GM12878 (cell line): ENCODE measurements at regions not wholly inside any gene's neighbourhood (a gene's known extent, or its start where the extent isn't known, plus 50 kb on each side); places are given as distances from the start of the nearest gene placed in this dataset.
"Not testable (repeated sequence)": the region's sequence is repeated elsewhere in the genome, so short reads cannot be mapped to it uniquely, and the experiment has no call there.

Experiments
- ATAC-seq: fragments of 200-7000 bp; cut with Tn5 transposase; 3 replicates; pipeline ENCODE4 v1.9.1; 2020; ENCODE audit warnings: mild to moderate bottlenecking, moderate library complexity
- BruUV-seq: library from RNA; stranded (reverse); fragments of 400-500 nt; replicated peaks from 2 replicates; lab custom pipeline; 2021; lab: Mats Ljungman, UMichigan
- CTCF ChIA-PET: fragments of 300-600 bp; sonication (Branson Sonifier 250); formaldehyde crosslinking; extraction: SDS; loops from one replicate; lab custom pipeline; 2021; ENCODE audit warnings: inconsistent platforms; lab: Yijun Ruan, JAX
- POLR2A ChIA-PET: fragments of 350-600 bp; formaldehyde crosslinking; extraction: SDS; loops from one replicate; lab custom pipeline; 2021; ENCODE audit warnings: inconsistent platforms; lab: Charles Lee
- RAD21 ChIA-PET: fragments of 300-600 bp; sonication (Branson Sonifier 250); formaldehyde crosslinking; loops from one replicate; lab custom pipeline; 2023; ENCODE audit warnings: antibody characterized with exemption; ENCODE audit not compliant: unreplicated experiment; lab: Charles Lee
- SMC1A ChIA-PET: fragments of 300-600 bp; sonication (Branson Sonifier 250); formaldehyde crosslinking; loops from one replicate; lab custom pipeline; 2023; ENCODE audit not compliant: unreplicated experiment, uncharacterized antibody; lab: Charles Lee
- DNase-seq: peaks from one replicate; pipeline ENCODE4 v3.0.0-alpha.2; 2011; ENCODE audit warnings: low read depth, low spot score
- FAIRE-seq: peaks from 3 replicates; lab custom pipeline; 2011; peaks lifted over from hg19 to GRCh38; lab: Jason Lieb, UNC
- H2AFZ ChIP-seq: 2 replicates; pipeline ENCODE4 v1.6.0; 2011; ENCODE audit warnings: low read depth, low read length, control low read depth; ENCODE audit not compliant: control insufficient read depth
- H3K27ac ChIP-seq: 2 replicates; pipeline ENCODE4 v1.5.1; 2011; ENCODE audit warnings: control low read depth; ENCODE audit not compliant: control insufficient read depth, insufficient read depth
- H3K27me3 ChIP-seq, 2 experiments: replicated peaks in 1 of 2; 2 replicates each; pipeline versions ENCODE4 v1.6.0 to v1.6.1; 2011; ENCODE audit warnings: low read length in 1 of 2; ENCODE audit not compliant: control insufficient read depth in 2 of 2, insufficient read depth in 2 of 2
- H3K36me3 ChIP-seq, 2 experiments: 2 replicates each; pipeline ENCODE4 v1.5.1; 2011; ENCODE audit warnings: low read length in 1 of 2; ENCODE audit not compliant: control insufficient read depth in 2 of 2, insufficient read depth in 2 of 2
- H3K4me1 ChIP-seq: 2 replicates; pipeline ENCODE4 v1.6.1; 2011; ENCODE audit warnings: mild to moderate bottlenecking, low read length, moderate library complexity, mixed read lengths; ENCODE audit not compliant: control insufficient read depth, insufficient read depth
- H3K4me2 ChIP-seq: 2 replicates; pipeline ENCODE4 v1.6.0; 2011; ENCODE audit warnings: control low read depth; ENCODE audit not compliant: control insufficient read depth, insufficient read depth
- H3K4me3 ChIP-seq: fragments of 200-600 bp; sonication (generic); 2 replicates; pipeline ENCODE4 v1.5.1; 2016
- H3K79me2 ChIP-seq: 2 replicates; pipeline ENCODE4 v1.6.0; 2011; ENCODE audit warnings: low read length; ENCODE audit not compliant: control insufficient read depth, insufficient read depth
- H3K9ac ChIP-seq: 2 replicates; pipeline ENCODE4 v1.8.0; 2011; ENCODE audit warnings: low read length, control low read depth, mixed read lengths; ENCODE audit not compliant: control insufficient read depth, insufficient read depth
- H3K9me3 ChIP-seq: replicated peaks from 3 replicates; pipeline ENCODE4 v1.5.1; 2011; ENCODE audit warnings: mild to moderate bottlenecking, low read length; ENCODE audit not compliant: control insufficient read depth, insufficient read depth
- H4K20me1 ChIP-seq: 2 replicates; pipeline ENCODE4 v1.6.0; 2011; ENCODE audit not compliant: control insufficient read depth, insufficient read depth
- CBX5 ChIP-seq: sonication (generic); IDR thresholded peaks from 2 replicates; pipeline ENCODE4 v1.6.1; 2016; ENCODE audit warnings: low read depth, moderate library complexity, mild to moderate bottlenecking, inconsistent platforms
- ETV6 ChIP-seq, 2 experiments: fragments of 450-650 bp in 1 of 2; IDR thresholded peaks in 1 of 2; conservative IDR thresholded peaks in 1 of 2; 2 replicates each; pipeline ENCODE4 v1.6.1; 2014; ENCODE audit warnings: antibody characterized with exemption in 1 of 2, borderline replicate concordance in 1 of 2, low read depth in 1 of 2, mild to moderate bottlenecking in 1 of 2, moderate library complexity in 1 of 2
- FOXK2 ChIP-seq: fragments of 450-650 bp; IDR thresholded peaks from 2 replicates; pipeline ENCODE4 v1.6.1; 2017; ENCODE audit warnings: mild to moderate bottlenecking, moderate library complexity
- MXI1 ChIP-seq: fragments of 150-350 bp; IDR thresholded peaks from 2 replicates; pipeline ENCODE4 v1.6.1; 2011; ENCODE audit warnings: low read depth, mild to moderate bottlenecking, inconsistent platforms, low read length, improper control_type of control experiment
- NFXL1 ChIP-seq: fragments of 450-650 bp; IDR thresholded peaks from 2 replicates; pipeline ENCODE4 v1.6.1; 2017; ENCODE audit warnings: antibody characterized with exemption, mild to moderate bottlenecking, borderline replicate concordance
- POLR2A ChIP-seq: IDR thresholded peaks from 2 replicates; pipeline ENCODE4 v1.6.1; 2011; ENCODE audit warnings: low read depth, mild to moderate bottlenecking, low read length
- RB1 ChIP-seq: fragments of 450-650 bp; formaldehyde crosslinking; IDR thresholded peaks from 2 replicates; pipeline ENCODE4 v1.6.1; 2017; ENCODE audit warnings: mild to moderate bottlenecking, borderline replicate concordance
- SMARCA5 ChIP-seq: fragments of 450-650 bp; IDR thresholded peaks from 2 replicates; pipeline ENCODE4 v1.6.1; 2017; ENCODE audit warnings: mild to moderate bottlenecking
- TCF12 ChIP-seq: IDR thresholded peaks from 2 replicates; pipeline ENCODE4 v1.6.1; 2011; ENCODE audit warnings: low read depth, mild to moderate bottlenecking, low read length
- ZBTB33 ChIP-seq: fragments of 450-650 bp; IDR thresholded peaks from 2 replicates; pipeline ENCODE4 v1.6.1; 2017; ENCODE audit warnings: mild to moderate bottlenecking
- ZNF217 ChIP-seq: fragments of 450-650 bp; IDR thresholded peaks from 2 replicates; pipeline ENCODE4 v1.6.1; 2017; ENCODE audit warnings: antibody characterized with exemption, mild to moderate bottlenecking
- WGBS: methylation state at CpG from one replicate; pipeline ENCODE4 v1.1.6; 2016; ENCODE audit warnings: low lambda C conversion rate; ENCODE audit not compliant: insufficient replicate concordance, insufficient coverage; ENCODE audit errors: missing lambda C conversion rate; 5-methylcytosine and 5-hydroxymethylcytosine counted together
- in situ Hi-C: fragments of 300-500 bp; cut with MboI; formaldehyde crosslinking; loops from 9 replicates; pipeline ENCODE4 v1.14.3; 2018; ENCODE audit warnings: mixed read lengths
- intact Hi-C: fragments of 100-400 bp; cut with micrococcal nuclease; formaldehyde crosslinking; loops from one replicate; pipeline ENCODE4 v1.14.2; 2022; ENCODE audit not compliant: unreplicated experiment

GRCh38 chr11:115605871-115606497, 101.8 kb upstream of the CADM1 start:
- FAIRE-seq (no peak), ATAC-seq (no peak), DNase-seq (no peak)
- Histone ChIP-seq H3K27me3 (no peaks in the 10 kb centered on the region), H3K27ac (no peak overlapping the region), H3K4me1 (no peaks in the 10 kb centered on the region), H3K4me3 (no peak overlapping the region), H3K79me2 (no peaks in the 10 kb centered on the region), H3K4me2 (no peak overlapping the region), H4K20me1 (no peaks in the 10 kb centered on the region), H3K36me3 (no peaks in the 10 kb centered on the region), H3K9ac (no peak overlapping the region), H2AFZ (no peak overlapping the region), H3K9me3 (no peaks in the 10 kb centered on the region)
- no TSS peak for BruUV-seq
- ChIA-PET POLR2A (no interaction called here), SMC1A (no interaction called here), RAD21 (no interaction called here), CTCF (no interaction called here)
- 56% methylated on average over 16 of the region's 16 CpGs for WGBS
- TF ChIP-seq SMARCA5 (no peak), TCF12 (no peak), ZBTB33 (no peak), NFXL1 (no peak), POLR2A (no peak), CBX5 (no peak), RB1 (no peak), FOXK2 (no peak), ZNF217 (no peak), MXI1 (no peak), ETV6 (conservative IDR thresholded peaks at IDR 0.05 in 1 of 2, IDR thresholded peaks at IDR 0.05 in 1 of 2; ENCODE audit: borderline replicate concordance in 1 of 2, low read depth in 1 of 2) (no peak)
- in situ Hi-C loops (no loop called here), intact Hi-C loops (no loop called here)

GRCh38 chr11:115605397-115605796, 101.2 kb upstream of the CADM1 start:
- CTCF ChIA-PET, FAIRE-seq: not testable (repeated sequence)
- WGBS = 49% methylated on average over 5 of the region's 5 CpGs

More at GRCh38 chr11:115605397-115605796, 101.2 kb upstream of the CADM1 start:
- in situ Hi-C loops, H3K9ac ChIP-seq, H3K27me3 ChIP-seq, RAD21 ChIA-PET, intact Hi-C loops, POLR2A ChIA-PET, H3K9me3 ChIP-seq, ATAC-seq, H3K4me2 ChIP-seq, SMC1A ChIA-PET, DNase-seq, H3K79me2 ChIP-seq, H3K27ac ChIP-seq, H3K4me1 ChIP-seq, H2AFZ ChIP-seq, H3K4me3 ChIP-seq, BruUV-seq, H3K36me3 ChIP-seq, H4K20me1 ChIP-seq: not testable (repeated sequence)
